CD8-positive, alpha-beta memory T cell (primary cell): ENCODE measurements at regions not wholly inside any gene's neighbourhood (a gene's known extent, or its start where the extent isn't known, plus 50 kb on each side); places are given as distances from the start of the nearest gene placed in this dataset.

Source experiments
- CTCF ChIA-PET: fragments of 350-600 bp; sonication (Branson Sonifier 250); formaldehyde crosslinking; loops from one replicate; lab custom pipeline; 2021; ENCODE audit warnings: antibody characterized with exemption; lab: Charles Lee
- POLR2A ChIA-PET: fragments of 350-600 bp; sonication (Branson Sonifier 250); formaldehyde crosslinking; loops from one replicate; lab custom pipeline; 2021; ENCODE audit warnings: antibody characterized with exemption; lab: Charles Lee
- DNase-seq, 5 donors: peaks; one replicate each; pipeline versions ENCODE4 v3.0.0 to v3.0.0-alpha.2; 2020 to 2022; ENCODE audit warnings: mixed read lengths in 1 of 5
- H3K27ac ChIP-seq: one replicate; pipeline ENCODE4 v1.7.0; 2013; ENCODE audit warnings: low read depth, mild to moderate bottlenecking, low read length, moderate library complexity
- H3K27me3 ChIP-seq: 2 replicates; pipeline ENCODE4 v1.7.0; 2013; ENCODE audit warnings: low read length, mild to moderate bottlenecking; ENCODE audit not compliant: insufficient read depth, poor library complexity, severe bottlenecking
- H3K36me3 ChIP-seq: 2 replicates; pipeline ENCODE4 v1.7.0; 2013; ENCODE audit warnings: mild to moderate bottlenecking, low read length, moderate library complexity; ENCODE audit not compliant: insufficient read depth
- H3K4me1 ChIP-seq: 2 replicates; pipeline ENCODE4 v1.7.0; 2013; ENCODE audit warnings: mild to moderate bottlenecking, low read length, moderate library complexity; ENCODE audit not compliant: insufficient read depth
- H3K4me3 ChIP-seq: 2 replicates; pipeline ENCODE4 v1.7.0; 2013; ENCODE audit warnings: mild to moderate bottlenecking, low read length
- H3K9me3 ChIP-seq: 2 replicates; pipeline ENCODE4 v1.7.0; 2013; ENCODE audit warnings: mild to moderate bottlenecking, low read length
- H3K27ac Mint-ChIP-seq, 8 donors: one replicate each; pipeline ENCODE4 v1.8.0; 2020 to 2021; ENCODE audit warnings: mixed read lengths in 8 of 8, mild to moderate bottlenecking in 6 of 8, inconsistent platforms in 3 of 8, moderate library complexity in 3 of 8
- H3K27me3 Mint-ChIP-seq, 2 donors: one replicate each; pipeline ENCODE4 v1.8.0; 2020 to 2021; ENCODE audit warnings: mixed read lengths in 2 of 2, mild to moderate bottlenecking in 1 of 2, moderate library complexity in 1 of 2
- H3K36me3 Mint-ChIP-seq, 3 donors: one replicate each; pipeline ENCODE4 v1.8.0; 2020 to 2021; ENCODE audit warnings: mixed read lengths in 3 of 3, inconsistent platforms in 1 of 3, mild to moderate bottlenecking in 1 of 3
- H3K4me1 Mint-ChIP-seq, 3 donors: one replicate each; pipeline ENCODE4 v1.8.0; 2020 to 2021; ENCODE audit warnings: mixed read lengths in 3 of 3, inconsistent platforms in 1 of 3, mild to moderate bottlenecking in 1 of 3
- H3K4me3 Mint-ChIP-seq, 7 donors: one replicate each; pipeline ENCODE4 v1.8.0; 2020 to 2021; ENCODE audit warnings: mixed read lengths in 7 of 7, mild to moderate bottlenecking in 6 of 7, moderate library complexity in 4 of 7, inconsistent platforms in 2 of 7
- H3K9me3 Mint-ChIP-seq, 5 donors: one replicate each; pipeline ENCODE4 v1.8.0; 2020 to 2022; ENCODE audit warnings: mixed read lengths in 5 of 5, mild to moderate bottlenecking in 3 of 5, moderate library complexity in 2 of 5, inconsistent platforms in 1 of 5

GRCh38 chr19:29409076-29409862 is 116.5 kb upstream of the VSTM2B start:
- POLR2A ChIA-PET = no interaction called here
- Mint-ChIP-seq H3K4me3 (no peak overlapping the region), H3K27me3 (peaks cover 1 to 6% of the 10 kb centered on the region in 2 donors), H3K4me1 (no peaks in the 10 kb centered on the region), H3K9me3 (no peaks in the 10 kb centered on the region), H3K36me3 (peaks cover 0 to 1% (median 0%) of the 10 kb centered on the region in 3 donors), H3K27ac (no peak overlapping the region)
- no peak overlapping the region for H3K4me3 ChIP-seq
- CTCF ChIA-PET = no interaction called here
- H3K27ac ChIP-seq = no peak overlapping the region
- H3K9me3 ChIP-seq = no peaks in the 10 kb centered on the region
- no peaks in the 10 kb centered on the region for H3K27me3 ChIP-seq
- no peaks in the 10 kb centered on the region for H3K36me3 ChIP-seq
- no peaks in the 10 kb centered on the region for H3K4me1 ChIP-seq
- no peak for DNase-seq

- Mint-ChIP-seq H3K27ac (no peak overlapping the region), H3K4me1 (no peaks in the 10 kb centered on the region), H3K27me3 (peaks cover 0 to 4% of the 10 kb centered on the region in 2 donors), H3K9me3 (no peaks in the 10 kb centered on the region), H3K36me3 (no peaks in the 10 kb centered on the region), H3K4me3 (no peak overlapping the region)
- Histone ChIP-seq H3K36me3 (no peaks in the 10 kb centered on the region), H3K27ac (no peak overlapping the region), H3K27me3 (no peaks in the 10 kb centered on the region), H3K9me3 (no peaks in the 10 kb centered on the region), H3K4me3 (no peak overlapping the region), H3K4me1 (no peaks in the 10 kb centered on the region)
- no peak for DNase-seq
- ChIA-PET POLR2A (no interaction called here), CTCF (no interaction called here)
Measured at GRCh38 chr19:29410601-29411000, 115.2 kb upstream of the VSTM2B start.

- H3K4me1 Mint-ChIP-seq = no peaks in the 10 kb centered on the region
- ChIA-PET POLR2A (no interaction called here), CTCF (no interaction called here)
- H3K9me3 Mint-ChIP-seq = no peaks in the 10 kb centered on the region
- no peaks in the 10 kb centered on the region for H3K9me3 ChIP-seq
- H3K4me3 Mint-ChIP-seq = peak overlapping the region in 1 of 7 donors; percentile 3
- no peaks in the 10 kb centered on the region for H3K36me3 Mint-ChIP-seq
- no peaks in the 10 kb centered on the region for H3K36me3 ChIP-seq
- no peak overlapping the region for H3K27ac Mint-ChIP-seq
- H3K4me1 ChIP-seq = no peaks in the 10 kb centered on the region
- H3K4me3 ChIP-seq = no peak overlapping the region
- no peak overlapping the region for H3K27ac ChIP-seq
- DNase-seq = no peak
- no peaks in the 10 kb centered on the region for H3K27me3 ChIP-seq
- peaks cover 0 to 7% of the 10 kb centered on the region in 2 donors for H3K27me3 Mint-ChIP-seq
Measured at GRCh38 chr19:29411113-29411581, 114.6 kb upstream of the VSTM2B start.

DNA sequence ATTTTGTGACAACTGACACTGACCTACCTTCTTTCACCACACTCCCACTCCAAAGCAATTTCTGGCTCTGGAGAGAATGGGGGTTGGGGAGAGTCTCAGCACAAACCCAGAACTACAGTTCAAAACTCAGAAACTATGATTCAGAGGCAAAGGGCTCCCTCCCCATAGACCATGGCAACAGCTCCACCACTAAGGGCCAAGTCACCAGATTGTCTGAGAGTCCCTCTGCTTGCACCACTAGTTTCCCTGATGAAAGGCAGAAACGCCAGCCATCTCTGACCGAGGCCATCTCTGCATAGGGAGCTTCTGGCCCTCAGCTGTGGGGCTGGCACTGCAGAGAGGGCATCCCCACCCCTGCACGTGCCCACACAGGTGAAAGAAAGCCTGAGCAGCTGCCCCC is 112.4 kb upstream of the VSTM2B start:
- Mint-ChIP-seq H3K27ac (no peak overlapping the region), H3K27me3 (peaks cover 0 to 9% of the 10 kb centered on the region in 2 donors), H3K9me3 (no peaks in the 10 kb centered on the region), H3K36me3 (no peaks in the 10 kb centered on the region), H3K4me1 (no peaks in the 10 kb centered on the region), H3K4me3 (no peak overlapping the region)
- Histone ChIP-seq H3K27me3 (no peaks in the 10 kb centered on the region), H3K4me1 (no peaks in the 10 kb centered on the region), H3K4me3 (no peak overlapping the region), H3K9me3 (no peaks in the 10 kb centered on the region), H3K27ac (no peak overlapping the region), H3K36me3 (no peaks in the 10 kb centered on the region)
- CTCF ChIA-PET = no interaction called here
- POLR2A ChIA-PET = no interaction called here
- no peak for DNase-seq

DNA sequence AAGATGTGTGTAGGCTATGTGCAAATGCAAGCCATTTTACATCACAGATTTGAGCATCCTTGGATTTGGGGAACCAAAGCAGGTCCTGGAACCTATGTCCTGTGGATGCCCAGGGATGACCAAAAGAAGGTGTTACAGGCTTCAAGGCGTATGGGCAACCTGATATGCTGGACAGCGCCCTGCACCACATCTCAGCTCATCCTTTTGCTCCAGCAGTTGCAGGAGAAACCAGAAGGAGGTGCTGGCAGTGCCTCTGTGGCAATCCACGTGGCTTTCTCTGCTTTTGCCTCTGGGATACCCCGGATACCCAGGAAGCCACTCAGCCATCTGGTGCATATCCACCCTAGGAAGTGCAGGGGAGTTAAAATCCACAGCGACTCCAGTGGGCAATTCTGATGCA is 110.3 kb upstream of the VSTM2B start:
- ChIA-PET CTCF (no interaction called here), POLR2A (no interaction called here)

GRCh38 chr19:29417048-29417447 is 108.7 kb upstream of the VSTM2B start:
- peaks cover 0 to 8% of the 10 kb centered on the region in 2 donors for H3K27me3 Mint-ChIP-seq
- H3K27ac ChIP-seq = no peak overlapping the region
- ChIA-PET CTCF (no interaction called here), POLR2A (no interaction called here)
- no peaks in the 10 kb centered on the region for H3K9me3 ChIP-seq
- H3K4me1 ChIP-seq = no peaks in the 10 kb centered on the region
- no peak overlapping the region for H3K4me3 Mint-ChIP-seq
- no peak overlapping the region for H3K4me3 ChIP-seq
- DNase-seq = no peak
- H3K9me3 Mint-ChIP-seq = no peaks in the 10 kb centered on the region
- H3K4me1 Mint-ChIP-seq = no peaks in the 10 kb centered on the region
- no peaks in the 10 kb centered on the region for H3K36me3 ChIP-seq
- no peaks in the 10 kb centered on the region for H3K36me3 Mint-ChIP-seq
- no peaks in the 10 kb centered on the region for H3K27me3 ChIP-seq
- H3K27ac Mint-ChIP-seq = no peak overlapping the region

More for the DNA sequence above, 110.3 kb upstream of the VSTM2B start:
- H3K36me3 ChIP-seq = no peaks in the 10 kb centered on the region
- Mint-ChIP-seq H3K4me1 (no peaks in the 10 kb centered on the region), H3K9me3 (no peaks in the 10 kb centered on the region), H3K4me3 (no peak overlapping the region), H3K36me3 (no peaks in the 10 kb centered on the region), H3K27ac (no peak overlapping the region), H3K27me3 (peaks cover 0 to 8% of the 10 kb centered on the region in 2 donors)
- H3K27ac ChIP-seq = no peak overlapping the region
- no peak overlapping the region for H3K4me3 ChIP-seq
- no peaks in the 10 kb centered on the region for H3K27me3 ChIP-seq
- DNase-seq = no peak
- H3K9me3 ChIP-seq = no peaks in the 10 kb centered on the region
- no peaks in the 10 kb centered on the region for H3K4me1 ChIP-seq

DNA sequence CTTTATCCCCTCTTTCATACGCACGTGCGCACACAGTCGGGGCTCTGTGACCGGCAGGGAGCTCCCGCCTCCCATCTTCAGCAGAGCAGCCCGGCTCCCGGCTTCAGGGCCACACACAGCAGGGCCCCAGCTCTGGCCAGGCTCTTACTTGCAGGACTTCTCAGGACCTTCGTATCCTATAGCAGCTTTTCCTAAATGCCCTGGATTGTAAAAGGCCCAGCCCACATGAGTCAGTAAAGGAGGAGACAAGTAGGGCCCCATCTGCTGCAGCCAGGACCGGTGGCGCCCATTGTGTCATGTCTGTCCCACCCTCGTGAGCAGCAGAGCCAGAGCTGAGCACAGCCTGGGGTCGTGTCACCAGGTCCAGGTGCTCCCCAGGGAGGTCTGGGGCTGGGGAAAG is 107.6 kb upstream of the VSTM2B start:
- Histone ChIP-seq H3K9me3 (no peaks in the 10 kb centered on the region), H3K4me1 (no peaks in the 10 kb centered on the region), H3K27ac (no peak overlapping the region), H3K4me3 (no peak overlapping the region), H3K27me3 (no peaks in the 10 kb centered on the region), H3K36me3 (no peaks in the 10 kb centered on the region)
- Mint-ChIP-seq H3K9me3 (no peaks in the 10 kb centered on the region), H3K36me3 (no peaks in the 10 kb centered on the region), H3K4me1 (no peaks in the 10 kb centered on the region), H3K27me3 (peaks cover 0 to 8% of the 10 kb centered on the region in 2 donors), H3K4me3 (no peak overlapping the region), H3K27ac (no peak overlapping the region)
- ChIA-PET POLR2A (no interaction called here), CTCF (no interaction called here)
- no peak for DNase-seq

DNA sequence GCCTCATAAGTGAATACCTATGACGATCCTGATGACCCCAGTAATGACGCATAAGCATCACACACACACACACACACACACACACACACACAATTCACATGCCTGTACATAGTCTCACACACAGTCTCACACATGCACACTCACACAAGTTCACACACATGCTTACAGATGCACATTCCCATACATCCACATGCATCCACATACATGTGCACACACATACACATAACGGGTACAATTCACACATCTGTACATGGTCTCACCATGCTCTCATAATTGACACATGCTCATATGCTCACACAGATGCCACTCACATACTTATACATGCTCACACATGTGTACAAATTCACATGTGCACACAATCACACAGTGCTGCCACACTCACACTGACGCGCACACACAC is 105.7 kb upstream of the VSTM2B start:
- Mint-ChIP-seq H3K9me3 (peaks cover 0 to 3% (median 0%) of the 10 kb centered on the region in 5 donors), H3K4me3 (no peak overlapping the region), H3K4me1 (no peaks in the 10 kb centered on the region), H3K36me3 (no peaks in the 10 kb centered on the region), H3K27me3 (peaks cover 0 to 9% of the 10 kb centered on the region in 2 donors), H3K27ac (no peak overlapping the region)
- CTCF ChIA-PET = no interaction called here
- H3K27ac ChIP-seq = no peak overlapping the region
- H3K27me3 ChIP-seq = no peaks in the 10 kb centered on the region
- H3K4me1 ChIP-seq = no peaks in the 10 kb centered on the region
- POLR2A ChIA-PET = no interaction called here
- no peak for DNase-seq
- H3K36me3 ChIP-seq = no peaks in the 10 kb centered on the region
- H3K9me3 ChIP-seq = no peaks in the 10 kb centered on the region
- H3K4me3 ChIP-seq = no peak overlapping the region
